ENCODE measurements at regions not wholly inside any gene's neighbourhood (a gene's known extent, or its start where the extent isn't known, plus 50 kb on each side); places are given as distances from the start of the nearest gene placed in this dataset.
A peak's percentile ranks its signal among the peaks of the same experiment; 100 is the strongest.

- no peak for DNase-seq (ENCODE audit: low read depth)
Observed at GRCh38 chr1:30638811-30639210, 84.6 kb downstream of the MATN1 start.

DNA sequence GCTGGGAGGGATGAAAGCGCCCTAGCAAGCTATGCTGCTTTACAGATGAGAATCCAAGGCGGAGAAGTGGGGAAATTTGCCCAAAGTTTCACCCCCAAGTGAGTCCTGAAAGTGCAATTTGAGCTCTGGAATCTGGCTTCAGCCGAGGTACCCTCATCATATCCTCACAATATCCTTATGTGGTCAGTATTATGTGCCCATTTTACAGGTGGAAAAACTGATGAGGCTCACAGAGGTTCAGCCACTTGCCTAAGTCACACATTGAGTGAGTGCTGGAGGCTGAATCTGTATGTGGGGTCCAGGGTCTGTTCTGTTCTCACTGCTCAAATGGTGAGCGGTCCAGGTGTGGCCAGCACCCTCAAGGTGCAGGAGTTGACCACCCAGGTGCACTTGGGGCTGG lies 85.3 kb downstream of the MATN1 start:
- DNase-seq (ENCODE audit: low read depth) = no peak

DNA sequence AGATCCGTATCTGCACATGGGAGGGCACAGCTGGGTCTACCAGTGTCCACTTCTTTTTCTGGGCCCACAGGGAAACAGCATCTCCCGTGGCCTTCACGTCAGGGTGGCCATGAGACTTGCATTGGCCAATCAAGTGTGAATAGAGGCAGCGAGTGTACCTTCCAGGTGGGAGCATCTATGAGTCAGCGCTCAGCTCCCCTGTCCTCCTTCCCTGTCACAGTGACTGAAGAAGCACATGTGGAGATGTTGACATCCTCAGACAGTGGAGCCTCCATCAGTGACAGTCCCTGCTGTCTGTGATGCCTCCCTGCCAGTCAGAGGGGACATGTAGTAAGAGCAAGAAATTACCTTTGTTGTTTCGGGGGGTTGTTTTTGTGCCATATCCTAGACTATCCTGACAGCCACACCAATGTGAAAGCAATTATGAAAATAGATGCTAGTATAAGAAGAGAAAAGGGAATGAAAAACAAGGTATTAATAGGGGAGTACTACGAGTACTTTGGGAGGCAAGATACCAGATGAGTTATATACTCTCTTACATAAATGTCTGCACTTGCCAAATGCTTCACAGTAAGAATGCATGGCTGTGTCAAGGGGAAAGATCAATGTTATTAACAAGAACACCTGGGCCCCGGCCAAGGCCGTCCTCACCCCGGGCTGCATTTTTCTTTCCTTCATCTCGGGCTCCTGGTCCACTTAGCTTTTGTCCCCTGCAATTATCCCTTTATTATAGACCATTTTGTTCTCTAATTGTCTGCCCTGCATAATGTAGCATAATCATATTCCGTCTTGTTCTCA lies 86.0 kb downstream of the MATN1 start:
- no peak for DNase-seq (ENCODE audit: low read depth)

DNA sequence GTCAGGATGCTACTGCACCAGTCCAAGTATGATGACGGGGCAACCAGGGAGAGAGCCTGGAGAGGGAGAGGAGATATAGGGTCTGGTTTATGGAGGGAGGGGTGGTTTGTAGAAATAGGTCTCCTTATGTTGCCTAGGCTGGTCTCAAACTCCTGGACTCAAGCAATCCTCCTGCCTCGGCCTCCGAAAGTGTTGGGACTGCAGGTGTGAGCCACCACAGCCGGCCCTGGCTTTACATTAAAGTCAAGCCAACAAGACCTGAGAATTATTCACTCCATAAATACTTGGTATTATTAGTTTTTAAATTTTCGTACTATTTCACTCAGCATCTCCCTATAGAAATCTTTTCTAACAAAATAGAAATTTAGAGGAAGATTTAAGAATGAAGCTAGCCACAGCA lies 86.8 kb downstream of the MATN1 start:
- no peak for DNase-seq (ENCODE audit: low read depth)

DNA sequence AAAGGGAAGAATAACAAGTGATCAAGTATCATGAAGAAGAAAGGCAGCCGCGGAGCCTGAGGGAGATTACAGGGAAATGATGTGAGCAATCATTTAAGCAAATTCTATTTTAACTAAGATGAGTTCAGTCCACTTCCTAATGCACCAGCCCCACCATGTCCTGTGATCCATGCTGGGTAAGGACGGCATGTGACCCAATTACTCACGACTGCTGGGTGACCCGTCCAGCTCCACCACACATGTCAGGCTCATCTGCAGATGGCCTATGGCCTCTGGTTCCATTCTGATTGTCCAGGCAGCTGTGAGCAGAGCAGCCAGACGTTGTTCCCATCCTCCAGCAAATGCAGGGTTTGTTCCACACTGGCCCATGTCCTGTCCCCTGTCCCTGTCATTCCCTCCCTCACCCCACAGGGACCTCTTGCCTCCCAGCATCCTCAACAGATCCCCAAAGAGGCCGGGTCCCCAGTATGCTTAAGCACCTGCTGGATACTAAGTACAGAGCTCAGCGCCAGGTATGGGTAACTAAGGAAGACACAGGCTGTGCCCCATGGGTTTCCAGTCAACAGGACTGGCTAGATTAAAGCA lies 87.9 kb downstream of the MATN1 start:
- DNase-seq (ENCODE audit: low read depth) = peak; percentile 5

DNA sequence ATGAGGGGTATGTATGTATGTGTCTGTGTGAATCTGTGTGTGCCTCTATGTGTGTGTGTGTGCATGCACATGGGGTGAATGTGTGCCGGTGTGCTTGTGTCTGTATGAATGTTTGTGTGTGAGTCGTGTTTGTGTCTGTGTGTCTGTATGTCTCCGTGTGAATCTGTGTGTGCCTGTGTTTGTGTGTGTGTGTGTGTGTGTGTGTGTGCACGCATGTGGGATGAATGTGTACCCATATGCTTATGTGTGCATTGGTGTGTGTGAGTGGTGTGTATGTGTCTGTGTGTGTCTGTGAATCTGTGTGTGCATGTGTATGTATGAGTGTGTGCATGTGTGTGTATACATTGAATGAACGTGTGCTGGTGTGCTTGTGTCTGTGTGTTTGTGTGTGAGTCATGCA lies 88.9 kb downstream of the MATN1 start:
- DNase-seq (ENCODE audit: low read depth) = no peak

DNA sequence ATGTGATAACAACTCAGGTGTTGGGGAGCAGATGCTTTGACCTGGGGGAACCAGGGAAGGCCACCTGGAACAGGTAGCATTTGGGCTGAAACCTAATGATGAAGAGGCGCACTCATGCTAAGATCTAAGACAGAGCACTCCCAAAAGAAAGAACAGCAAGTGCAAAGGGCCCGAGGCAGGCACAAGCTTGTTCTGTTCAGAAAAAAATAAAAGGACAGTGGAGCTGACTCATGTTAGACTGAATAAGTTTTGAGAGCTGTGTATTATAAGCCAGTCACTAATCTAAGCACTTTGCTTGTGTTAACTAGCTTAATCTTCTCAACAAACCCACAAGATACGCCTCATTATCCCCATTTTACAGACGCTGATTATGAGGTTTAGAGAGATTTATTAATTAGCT lies 90.1 kb downstream of the MATN1 start:
- DNase-seq (ENCODE audit: low read depth) = no peak

DNA sequence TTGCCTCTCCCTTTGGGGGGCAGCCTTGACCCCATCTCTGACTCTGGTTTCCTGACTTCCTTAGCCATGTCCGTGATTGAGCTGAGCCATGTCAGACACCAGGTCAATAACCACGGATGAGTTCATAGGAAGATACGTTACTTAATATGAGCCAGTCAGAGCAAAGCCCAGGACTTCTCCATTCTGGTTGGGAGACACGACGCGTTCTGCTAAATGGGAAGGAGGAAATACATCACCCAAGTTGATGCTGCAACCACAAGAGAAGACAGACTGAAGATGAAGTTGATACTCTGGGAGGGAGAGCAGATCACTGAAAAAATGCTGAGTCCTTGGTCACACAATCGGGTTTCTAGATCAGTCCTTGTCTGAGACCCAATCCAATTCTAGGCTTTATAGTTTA lies 90.9 kb downstream of the MATN1 start:
- DNase-seq (ENCODE audit: low read depth) = no peak

GRCh38 chr1:30631700-30632099 lies 91.7 kb downstream of the MATN1 start:
- DNase-seq (ENCODE audit: low read depth) = no peak

DNA sequence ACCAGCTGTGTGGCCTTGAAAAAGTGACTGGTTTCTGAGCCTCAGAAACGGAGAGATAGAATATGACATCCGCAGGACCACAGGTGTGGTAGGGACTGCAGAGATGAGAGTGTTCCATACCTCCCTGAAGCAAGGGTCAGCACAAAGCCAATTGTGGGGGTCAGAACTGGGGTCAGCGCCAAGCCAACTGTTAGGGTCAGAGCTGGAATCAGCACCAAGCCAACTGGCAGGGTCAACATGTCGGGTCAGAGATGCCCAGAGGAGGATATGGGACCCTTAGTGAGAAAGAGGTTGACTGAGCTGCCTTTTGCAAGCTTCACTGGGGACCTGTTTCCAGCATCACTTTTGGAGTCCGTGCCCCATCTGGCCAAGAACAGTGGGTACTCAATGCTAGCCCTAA lies 93.9 kb downstream of the MATN1 start:
- DNase-seq (ENCODE audit: low read depth) = no peak

DNA sequence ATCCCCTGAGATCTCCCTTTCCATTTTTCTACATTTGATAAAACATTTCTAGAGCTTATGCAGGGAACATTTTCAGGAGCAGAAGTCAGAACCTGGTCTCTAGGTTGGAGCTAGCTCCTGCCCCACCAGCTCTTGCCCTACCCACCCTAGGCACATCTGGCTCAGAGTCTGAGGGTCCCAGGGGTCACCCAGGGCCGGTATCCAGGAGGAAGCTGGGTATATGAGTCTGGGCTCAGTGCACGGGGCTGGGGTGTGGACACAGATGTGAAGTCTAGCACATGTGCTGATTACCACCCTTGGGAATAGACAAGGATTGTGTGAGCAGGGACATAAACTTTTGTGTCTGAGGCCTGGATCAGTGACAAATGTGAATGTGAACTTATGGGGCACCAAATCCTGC lies 95.4 kb downstream of the MATN1 start:
- DNase-seq (ENCODE audit: low read depth) = no peak

DNA sequence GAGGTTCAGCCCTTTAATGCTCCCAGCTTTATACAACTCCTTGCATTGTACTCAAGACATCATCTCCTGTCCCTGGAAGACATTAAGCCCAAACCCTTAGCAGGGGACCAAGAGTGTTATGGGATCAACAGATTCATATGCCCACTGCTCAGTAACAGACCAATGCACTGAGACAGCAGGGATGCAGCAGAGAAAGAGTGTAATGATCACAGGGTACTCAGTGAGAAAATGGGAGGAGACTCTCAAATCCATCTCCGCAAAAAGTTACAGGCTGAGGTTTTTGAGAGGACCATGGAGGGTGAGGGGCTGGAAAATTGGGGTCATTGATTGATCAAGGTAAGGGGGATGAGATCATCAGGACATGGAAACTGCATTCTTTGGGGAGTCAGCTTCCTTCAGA lies 96.2 kb downstream of the MATN1 start:
- DNase-seq (ENCODE audit: low read depth) = no peak

DNA sequence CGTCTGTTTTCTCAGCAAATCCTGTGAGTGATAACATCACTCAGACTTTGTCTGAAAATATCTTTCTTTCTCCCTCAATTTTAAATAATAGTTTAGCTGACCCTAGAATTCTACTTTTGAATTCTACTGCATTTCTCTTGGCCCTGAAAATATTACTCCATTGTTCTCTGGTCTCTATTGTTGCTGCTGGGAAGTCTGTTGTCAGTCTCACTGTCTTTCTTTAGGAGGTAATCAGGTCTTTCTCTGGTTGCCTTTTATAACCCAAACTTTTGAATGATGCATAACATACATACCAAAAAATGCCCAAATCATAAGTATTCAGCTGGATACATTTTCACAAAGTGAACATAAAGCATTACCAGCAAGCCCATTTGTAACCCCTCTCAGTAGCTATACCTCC lies 100.0 kb downstream of the MATN1 start:
- DNase-seq (ENCODE audit: low read depth) = no peak

DNA sequence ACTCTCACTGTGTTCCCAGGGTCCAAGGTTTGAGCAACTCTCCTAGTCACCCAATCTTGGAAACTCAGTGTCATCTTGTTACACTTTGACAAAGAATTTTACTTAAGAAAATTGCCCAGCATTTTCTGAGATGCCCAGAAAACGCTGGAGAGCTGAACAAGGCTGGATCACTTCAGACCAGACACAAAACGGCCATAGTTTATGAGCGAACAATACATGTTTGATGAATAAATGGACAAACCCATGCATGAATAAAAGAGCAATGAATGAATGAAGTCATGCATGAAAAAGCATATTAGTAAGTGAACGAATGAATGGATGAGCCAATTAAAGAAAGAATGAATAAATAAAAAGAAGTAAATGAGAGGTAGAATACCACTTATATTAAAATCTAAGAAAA lies 103.8 kb downstream of the MATN1 start:
- DNase-seq (ENCODE audit: low read depth) = no peak

- DNase-seq (ENCODE audit: low read depth) = no peak
Observed at GRCh38 chr1:30618335-30618747, 105.0 kb downstream of the MATN1 start.

GRCh38 chr1:30616759-30617158 lies 106.6 kb downstream of the MATN1 start:
- no peak for DNase-seq (ENCODE audit: low read depth)

- DNase-seq (ENCODE audit: low read depth) = no peak
Observed at GRCh38 chr1:30615816-30616590, 107.4 kb downstream of the MATN1 start.

DNA sequence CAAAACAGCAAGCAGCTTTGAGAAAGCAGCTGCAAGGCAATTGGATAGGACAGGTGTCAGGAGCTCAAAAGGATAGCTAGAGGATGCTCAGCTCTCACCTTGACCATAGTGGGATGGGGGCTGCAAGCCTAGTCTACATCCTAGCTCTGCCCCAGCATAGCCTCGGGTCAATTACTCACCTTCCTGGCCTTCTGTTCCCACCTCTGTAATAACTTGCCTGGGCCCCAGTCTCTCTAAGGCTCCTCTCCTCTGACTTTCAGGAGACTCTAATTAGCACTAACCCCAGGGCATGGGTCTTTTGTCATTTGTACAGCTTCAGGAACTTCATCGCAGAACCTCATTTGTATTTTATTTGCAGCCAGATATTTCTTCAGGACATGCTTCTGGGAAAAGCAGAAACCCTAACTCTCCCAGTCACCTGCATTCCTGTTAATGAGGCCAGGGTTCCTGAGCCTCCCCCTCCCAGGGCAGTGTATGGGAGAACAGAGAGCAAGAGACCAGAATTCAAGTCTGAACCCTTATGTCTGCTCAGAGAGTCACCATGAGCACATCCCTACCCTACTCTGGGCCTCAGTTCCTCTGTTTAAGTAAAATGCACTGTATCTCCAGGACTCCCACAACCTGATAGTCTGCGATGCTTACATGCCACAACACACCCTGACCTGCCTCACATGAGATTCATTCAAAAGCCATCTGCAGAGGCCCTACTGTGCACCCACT lies 108.1 kb downstream of the MATN1 start:
- no peak for DNase-seq (ENCODE audit: low read depth)

GRCh38 chr1:30613188-30613587 lies 110.2 kb downstream of the MATN1 start:
- no peak for DNase-seq (ENCODE audit: low read depth)

DNA sequence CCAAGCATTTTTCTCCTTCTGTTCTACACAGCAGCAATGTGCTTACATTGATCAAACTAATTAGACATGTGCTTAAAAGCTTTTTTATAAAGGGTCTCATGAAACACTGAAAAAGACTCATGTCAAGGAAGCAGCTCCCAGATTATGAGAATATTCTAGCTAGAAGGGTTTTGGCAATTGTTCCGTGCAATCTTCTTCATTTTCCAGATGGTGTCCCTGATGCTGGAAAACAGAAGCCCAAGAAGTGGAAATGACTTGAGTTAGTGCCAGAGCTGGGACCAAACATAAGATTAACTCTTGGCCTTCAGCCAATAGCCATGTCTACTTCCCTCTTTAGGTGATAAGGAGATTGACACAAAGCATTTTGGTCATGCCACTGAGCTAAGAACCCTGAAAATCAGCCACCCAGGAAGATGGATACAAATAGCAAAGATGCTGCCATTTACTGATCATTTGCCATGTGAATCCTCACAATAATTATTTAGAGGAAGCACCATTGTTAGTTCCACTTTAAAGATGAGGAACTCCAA lies 110.8 kb downstream of the MATN1 start:
- no peak for DNase-seq (ENCODE audit: low read depth)

- DNase-seq (ENCODE audit: low read depth) = peak; percentile 1
Observed at GRCh38 chr1:30611741-30612309, 111.6 kb downstream of the MATN1 start.
